ENCODE measurements at regions not wholly inside any gene's neighbourhood (a gene's known extent, or its start where the extent isn't known, plus 50 kb on each side); places are given as distances from the start of the nearest gene placed in this dataset.
"Not testable (repeated sequence)": the region's sequence is repeated elsewhere in the genome, so short reads cannot be mapped to it uniquely, and the experiment has no call there.

DNA sequence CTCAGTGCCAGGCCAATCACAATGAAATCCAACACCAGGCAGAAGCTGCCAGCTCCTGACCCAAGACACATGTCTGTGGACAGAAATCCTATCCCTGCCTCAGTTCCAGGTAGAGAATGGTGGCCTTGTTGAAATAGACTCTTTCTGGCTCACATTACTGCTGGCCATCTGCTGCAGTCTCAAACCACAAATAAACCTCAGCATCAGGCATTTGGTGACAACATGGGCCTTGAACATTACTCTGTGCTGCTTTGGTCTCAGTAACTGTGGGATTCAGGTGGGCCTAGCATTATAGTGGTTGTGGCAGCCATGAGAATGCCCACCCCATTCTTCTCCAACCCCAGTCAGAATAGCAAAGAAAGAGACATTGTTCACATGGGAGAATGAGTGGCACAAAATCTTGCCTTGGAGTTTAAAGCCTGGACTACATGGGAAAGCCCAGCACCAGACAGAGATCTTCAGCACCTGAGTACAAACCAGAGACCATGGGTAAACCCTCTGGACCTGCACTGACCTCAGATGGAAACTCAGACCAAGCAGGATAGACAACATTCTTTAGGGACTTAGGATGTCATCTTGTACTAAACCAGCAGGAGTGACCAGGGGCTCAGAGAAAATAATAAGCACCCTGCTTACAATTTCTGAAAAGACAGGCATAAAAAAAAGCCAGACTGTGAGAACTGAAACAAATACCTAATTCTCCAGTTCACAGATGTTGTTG, 50.4 kb upstream of the TRAM1L1 start:
- no peak for DNase-seq (ENCODE audit: low read depth)
- CTCF ChIA-PET: no interaction called here
- TF ChIP-seq, protein P1, sequence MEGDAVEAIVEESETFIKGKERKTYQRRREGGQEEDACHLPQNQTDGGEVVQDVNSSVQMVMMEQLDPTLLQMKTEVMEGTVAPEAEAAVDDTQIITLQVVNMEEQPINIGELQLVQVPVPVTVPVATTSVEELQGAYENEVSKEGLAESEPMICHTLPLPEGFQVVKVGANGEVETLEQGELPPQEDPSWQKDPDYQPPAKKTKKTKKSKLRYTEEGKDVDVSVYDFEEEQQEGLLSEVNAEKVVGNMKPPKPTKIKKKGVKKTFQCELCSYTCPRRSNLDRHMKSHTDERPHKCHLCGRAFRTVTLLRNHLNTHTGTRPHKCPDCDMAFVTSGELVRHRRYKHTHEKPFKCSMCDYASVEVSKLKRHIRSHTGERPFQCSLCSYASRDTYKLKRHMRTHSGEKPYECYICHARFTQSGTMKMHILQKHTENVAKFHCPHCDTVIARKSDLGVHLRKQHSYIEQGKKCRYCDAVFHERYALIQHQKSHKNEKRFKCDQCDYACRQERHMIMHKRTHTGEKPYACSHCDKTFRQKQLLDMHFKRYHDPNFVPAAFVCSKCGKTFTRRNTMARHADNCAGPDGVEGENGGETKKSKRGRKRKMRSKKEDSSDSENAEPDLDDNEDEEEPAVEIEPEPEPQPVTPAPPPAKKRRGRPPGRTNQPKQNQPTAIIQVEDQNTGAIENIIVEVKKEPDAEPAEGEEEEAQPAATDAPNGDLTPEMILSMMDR (IDR thresholded peaks at IDR 0.05; ENCODE audit: insufficient read depth, low read depth, low read length): no peak

DNA sequence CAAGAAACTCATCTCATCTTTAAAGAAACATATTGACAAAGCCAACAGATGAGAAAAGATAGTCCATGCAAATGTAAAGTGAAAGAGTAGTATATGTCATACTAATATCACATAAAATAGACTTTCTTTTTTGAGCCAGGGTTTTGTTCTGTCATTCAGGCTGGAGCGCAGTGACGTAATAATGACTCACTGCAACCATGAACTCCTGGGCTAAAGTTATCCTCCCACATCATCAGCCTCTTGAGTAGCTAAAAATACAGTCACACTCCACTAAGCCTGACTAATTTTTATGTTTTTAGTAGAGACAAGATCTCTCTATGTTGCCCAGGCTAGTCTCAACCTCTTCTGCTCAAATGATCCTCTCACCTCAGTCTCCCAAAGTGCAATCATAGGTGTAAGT, 51.8 kb upstream of the TRAM1L1 start:
- TF ChIP-seq, protein P1 (IDR thresholded peaks at IDR 0.05; ENCODE audit: insufficient read depth, low read depth, low read length): no peak
- ChIA-PET CTCF (no interaction called here), POLR2A (no interaction called here)
- peak; percentile 2 for DNase-seq (ENCODE audit: low read depth)
- Histone ChIP-seq H3K27me3 (ENCODE audit: control insufficient read depth, insufficient read depth, low read length) (no peaks in the 10 kb centered on the region), H3K36me3 (ENCODE audit: control insufficient read depth, insufficient read depth, low read length) (no peaks in the 10 kb centered on the region), H3K4me3 (ENCODE audit: low read depth, low read length) (no peak overlapping the region)

More for the DNA sequence above, 50.4 kb upstream of the TRAM1L1 start:
- Histone ChIP-seq H3K36me3 (ENCODE audit: control insufficient read depth, insufficient read depth, low read length) (no peaks in the 10 kb centered on the region), H3K27me3 (ENCODE audit: control insufficient read depth, insufficient read depth, low read length) (no peaks in the 10 kb centered on the region), H3K4me3 (ENCODE audit: low read depth, low read length) (no peak overlapping the region)
- POLR2A ChIA-PET: no interaction called here

DNA sequence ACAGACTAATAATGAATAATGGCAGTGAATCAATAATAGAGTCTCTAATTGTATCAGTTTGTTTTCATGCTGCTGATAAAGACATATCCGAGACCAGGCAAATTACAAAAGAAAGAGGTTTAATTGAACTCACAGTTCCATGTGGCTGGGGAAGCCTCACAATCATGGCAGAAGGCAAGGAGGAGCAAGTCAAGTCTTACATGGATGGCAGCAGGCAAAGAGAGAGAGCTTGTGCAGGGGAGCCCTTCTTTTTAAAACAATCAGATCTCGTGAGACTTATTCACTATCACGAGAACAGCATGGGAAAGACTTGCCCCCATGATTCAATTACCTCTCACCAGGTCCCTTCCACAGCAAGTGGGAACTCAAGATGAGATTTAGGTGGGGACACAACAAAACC, 53.4 kb upstream of the TRAM1L1 start:
- H3K36me3 ChIP-seq (ENCODE audit: control insufficient read depth, insufficient read depth, low read length); POLR2A ChIA-PET; CTCF ChIA-PET; DNase-seq (ENCODE audit: low read depth); H3K4me3 ChIP-seq (ENCODE audit: low read depth, low read length); H3K27me3 ChIP-seq (ENCODE audit: control insufficient read depth, insufficient read depth, low read length): not testable (repeated sequence)

DNA sequence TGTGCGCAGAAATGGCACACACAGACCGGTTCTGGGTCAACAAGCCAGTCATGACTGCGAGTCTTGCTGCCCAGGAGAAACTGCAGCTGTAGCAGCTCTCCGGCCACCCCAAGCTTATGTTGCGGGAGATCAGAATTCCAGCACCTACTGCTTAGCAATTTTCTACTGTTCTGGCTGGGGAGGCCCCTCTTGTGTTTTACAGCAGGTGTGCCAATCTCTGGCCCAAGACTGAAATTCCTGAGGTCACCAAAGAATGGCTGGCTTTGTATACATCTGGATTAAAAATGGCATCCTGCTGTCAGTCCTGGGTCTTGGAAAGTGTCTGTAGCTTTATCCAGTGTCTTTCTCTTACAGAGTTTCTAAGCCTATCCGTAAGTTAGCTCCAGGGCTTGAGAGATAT, 68.9 kb upstream of the TRAM1L1 start:
- TF ChIP-seq, protein P1 (IDR thresholded peaks at IDR 0.05; ENCODE audit: insufficient read depth, low read depth, low read length): no peak
- Histone ChIP-seq H3K27me3 (ENCODE audit: control insufficient read depth, insufficient read depth, low read length) (no peaks in the 10 kb centered on the region), H3K36me3 (ENCODE audit: control insufficient read depth, insufficient read depth, low read length) (no peaks in the 10 kb centered on the region), H3K4me3 (ENCODE audit: low read depth, low read length) (no peak overlapping the region)
- POLR2A ChIA-PET: no interaction called here
- CTCF ChIA-PET: no interaction called here
- DNase-seq (ENCODE audit: low read depth): no peak

DNA sequence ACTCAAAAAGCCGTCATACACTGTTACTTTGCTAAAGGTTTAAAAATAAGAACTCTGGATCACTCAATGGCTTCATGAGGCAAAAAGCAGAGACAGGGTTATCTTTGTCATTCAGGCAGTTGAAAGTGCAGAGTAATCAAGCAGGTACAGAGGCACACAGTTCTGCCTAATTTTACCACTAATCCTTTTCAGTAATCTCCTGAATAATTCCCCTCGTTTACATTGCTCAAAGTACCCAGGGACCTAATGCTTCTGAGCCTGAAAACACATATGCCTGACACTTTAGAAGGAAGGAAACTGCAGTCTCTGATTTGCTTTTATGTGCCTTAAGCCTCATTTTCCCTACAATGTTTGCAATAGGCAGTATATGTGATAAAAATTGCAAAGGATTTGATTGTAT, 71.4 kb upstream of the TRAM1L1 start:
- ChIA-PET POLR2A (no interaction called here), CTCF (no interaction called here)
- DNase-seq (ENCODE audit: low read depth): no peak
- no peaks in the 10 kb centered on the region for H3K27me3 ChIP-seq (ENCODE audit: control insufficient read depth, insufficient read depth, low read length)
- TF ChIP-seq, protein P1 (IDR thresholded peaks at IDR 0.05; ENCODE audit: insufficient read depth, low read depth, low read length): no peak
- no peak overlapping the region for H3K4me3 ChIP-seq (ENCODE audit: low read depth, low read length)
- no peaks in the 10 kb centered on the region for H3K36me3 ChIP-seq (ENCODE audit: control insufficient read depth, insufficient read depth, low read length)

DNA sequence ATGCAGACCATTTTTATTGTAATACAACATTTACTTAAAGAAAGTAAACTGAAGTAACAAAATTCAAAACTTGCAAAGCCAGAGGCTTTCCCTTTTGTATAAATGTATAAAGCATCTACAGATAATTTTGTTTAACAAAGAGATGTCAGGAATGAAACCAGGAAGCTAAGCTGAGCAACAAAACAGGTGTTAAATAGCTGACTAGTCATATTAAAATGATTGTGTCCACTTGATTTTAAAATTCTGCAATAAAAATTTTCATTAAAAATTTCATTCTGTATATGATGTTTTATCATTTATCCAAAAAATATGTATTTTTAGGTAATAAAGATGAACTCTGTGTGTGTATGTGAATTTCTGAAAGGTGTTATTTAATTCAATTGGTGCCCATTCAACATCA, 72.0 kb upstream of the TRAM1L1 start:
- no peaks in the 10 kb centered on the region for H3K27me3 ChIP-seq (ENCODE audit: control insufficient read depth, insufficient read depth, low read length)
- no peak for DNase-seq (ENCODE audit: low read depth)
- H3K4me3 ChIP-seq (ENCODE audit: low read depth, low read length): no peak overlapping the region
- H3K36me3 ChIP-seq (ENCODE audit: control insufficient read depth, insufficient read depth, low read length): no peaks in the 10 kb centered on the region
- TF ChIP-seq, protein P1 (IDR thresholded peaks at IDR 0.05; ENCODE audit: insufficient read depth, low read depth, low read length): no peak
- ChIA-PET CTCF (no interaction called here), POLR2A (no interaction called here)

Data from BJ (cell line).